DOHH2 (cell line): ENCODE measurements at regions not wholly inside any gene's neighbourhood (a gene's known extent, or its start where the extent isn't known, plus 50 kb on each side); places are given as distances from the start of the nearest gene placed in this dataset.

Source experiments
- H3F3A ChIP-seq: fragments of 200-600 bp; sonication (generic), shearing (Covaris generic); 2 replicates; pipeline ENCODE4 v1.6.0; 2016; ENCODE audit warnings: antibody characterized with exemption, mild to moderate bottlenecking; ENCODE audit not compliant: control insufficient read depth, insufficient read depth
- H3K27ac ChIP-seq: fragments of 200-600 bp; sonication (generic); 2 replicates; pipeline ENCODE4 v1.5.1; 2014; ENCODE audit warnings: low read depth, mild to moderate bottlenecking, low read length, moderate library complexity
- H3K27me3 ChIP-seq: fragments of 200-600 bp; sonication (generic); 2 replicates; pipeline ENCODE4 v1.6.1; 2014; ENCODE audit warnings: mild to moderate bottlenecking, low read length, mixed read lengths; ENCODE audit not compliant: control insufficient read depth
- H3K36me3 ChIP-seq: fragments of 200-600 bp; sonication (generic); 2 replicates; pipeline ENCODE4 v1.6.1; 2014; ENCODE audit warnings: mild to moderate bottlenecking, low read length, moderate library complexity, mixed read lengths; ENCODE audit not compliant: control insufficient read depth
- H3K4me1 ChIP-seq: fragments of 200-600 bp; sonication (generic); 2 replicates; pipeline ENCODE4 v1.6.1; 2014; ENCODE audit warnings: mild to moderate bottlenecking, low read length, mixed read lengths; ENCODE audit not compliant: control insufficient read depth
- H3K4me2 ChIP-seq: fragments of 200-600 bp; sonication (generic); 2 replicates; pipeline ENCODE4 v1.6.0; 2014; ENCODE audit warnings: mild to moderate bottlenecking, low read length, moderate library complexity
- H3K4me3 ChIP-seq: fragments of 200-600 bp; sonication (generic); 2 replicates; pipeline ENCODE4 v1.5.1; 2014; ENCODE audit warnings: mild to moderate bottlenecking, low read length, mixed read lengths
- H3K79me2 ChIP-seq: fragments of 200-600 bp; sonication (generic); 2 replicates; pipeline ENCODE4 v1.6.1; 2014; ENCODE audit warnings: mild to moderate bottlenecking, low read length, mixed read lengths; ENCODE audit not compliant: control insufficient read depth
- H3K9me2 ChIP-seq: fragments of 200-600 bp; sonication (generic); replicated peaks from 2 replicates; pipeline ENCODE4 v1.6.1; 2014; ENCODE audit warnings: mild to moderate bottlenecking, low read length, mixed read lengths; ENCODE audit not compliant: control insufficient read depth
- H3K9me3 ChIP-seq: fragments of 200-600 bp; sonication (generic); 2 replicates; pipeline ENCODE4 v1.6.1; 2014; ENCODE audit warnings: antibody characterized with exemption, low read length, mixed read lengths; ENCODE audit not compliant: control insufficient read depth, insufficient read depth
- H4K20me1 ChIP-seq: fragments of 200-600 bp; sonication (generic); 2 replicates; pipeline ENCODE4 v1.6.0; 2014; ENCODE audit warnings: low read depth, mild to moderate bottlenecking, antibody characterized with exemption, low read length, moderate library complexity; ENCODE audit not compliant: control insufficient read depth, insufficient read depth
- CTCF ChIP-seq: fragments of 200-600 bp; sonication (generic); IDR thresholded peaks from one replicate; pipeline ENCODE4 v1.5.1; 2014; ENCODE audit warnings: antibody characterized with exemption, mild to moderate bottlenecking, low read depth, low read length; ENCODE audit not compliant: poor library complexity, severe bottlenecking
- EZH2phosphoT487 ChIP-seq: fragments of 200-600 bp; sonication (generic); IDR thresholded peaks from 2 replicates; pipeline ENCODE4 v1.6.1; 2017; ENCODE audit warnings: borderline replicate concordance, mild to moderate bottlenecking, antibody characterized with exemption, low read length, moderate library complexity, mixed read lengths

- no peaks in the 10 kb centered on the region for H4K20me1 ChIP-seq
- TF ChIP-seq CTCF (no peak), EZH2phosphoT487 (no peak)
- no peak overlapping the region for H3K4me3 ChIP-seq
- H3K36me3 ChIP-seq = no peaks in the 10 kb centered on the region
- no peak overlapping the region for H3K27ac ChIP-seq
- H3K9me2 ChIP-seq = no peaks in the 10 kb centered on the region
- H3K79me2 ChIP-seq = no peaks in the 10 kb centered on the region
- no peak overlapping the region for H3K4me2 ChIP-seq
- H3K4me1 ChIP-seq = no peaks in the 10 kb centered on the region
- H3F3A ChIP-seq = no peaks in the 10 kb centered on the region
- no peaks in the 10 kb centered on the region for H3K9me3 ChIP-seq
- H3K27me3 ChIP-seq = no peaks in the 10 kb centered on the region
Measured at GRCh38 chr16:86748652-86749051, 170.3 kb downstream of the FOXL1 start.

GRCh38 chr16:86751076-86752030, 173.0 kb downstream of the FOXL1 start:
- Histone ChIP-seq H3K27me3 (no peaks in the 10 kb centered on the region), H3K9me3 (no peaks in the 10 kb centered on the region), H3F3A (no peaks in the 10 kb centered on the region), H3K4me3 (no peak overlapping the region), H3K4me2 (no peak overlapping the region), H4K20me1 (no peaks in the 10 kb centered on the region), H3K79me2 (no peaks in the 10 kb centered on the region), H3K36me3 (no peaks in the 10 kb centered on the region), H3K4me1 (no peaks in the 10 kb centered on the region), H3K27ac (no peak overlapping the region), H3K9me2 (no peaks in the 10 kb centered on the region)
- TF ChIP-seq CTCF (no peak), EZH2phosphoT487 (no peak)

GRCh38 chr16:86752582-86753175, 174.3 kb downstream of the FOXL1 start:
- H4K20me1 ChIP-seq = no peaks in the 10 kb centered on the region
- H3K79me2 ChIP-seq = no peaks in the 10 kb centered on the region
- H3K27me3 ChIP-seq = no peaks in the 10 kb centered on the region
- H3K4me3 ChIP-seq = no peak overlapping the region
- TF ChIP-seq EZH2phosphoT487 = no peak
- no peak for TF ChIP-seq CTCF
- H3K9me3 ChIP-seq = no peaks in the 10 kb centered on the region
- no peak overlapping the region for H3K4me2 ChIP-seq
- H3K4me1 ChIP-seq = no peaks in the 10 kb centered on the region
- H3K27ac ChIP-seq = no peak overlapping the region
- H3K9me2 ChIP-seq = no peaks in the 10 kb centered on the region
- H3F3A ChIP-seq = no peaks in the 10 kb centered on the region
- no peaks in the 10 kb centered on the region for H3K36me3 ChIP-seq
